GM18520 (cell line): ENCODE measurements at regions not wholly inside any gene's neighbourhood (a gene's known extent, or its start where the extent isn't known, plus 50 kb on each side); places are given as distances from the start of the nearest gene placed in this dataset.

Experiments
- ATAC-seq: cut with Tn5 transposase; IDR thresholded peaks from one replicate; pipeline ENCODE4 v1.9.1; 2021; ENCODE audit not compliant: unreplicated experiment

DNA sequence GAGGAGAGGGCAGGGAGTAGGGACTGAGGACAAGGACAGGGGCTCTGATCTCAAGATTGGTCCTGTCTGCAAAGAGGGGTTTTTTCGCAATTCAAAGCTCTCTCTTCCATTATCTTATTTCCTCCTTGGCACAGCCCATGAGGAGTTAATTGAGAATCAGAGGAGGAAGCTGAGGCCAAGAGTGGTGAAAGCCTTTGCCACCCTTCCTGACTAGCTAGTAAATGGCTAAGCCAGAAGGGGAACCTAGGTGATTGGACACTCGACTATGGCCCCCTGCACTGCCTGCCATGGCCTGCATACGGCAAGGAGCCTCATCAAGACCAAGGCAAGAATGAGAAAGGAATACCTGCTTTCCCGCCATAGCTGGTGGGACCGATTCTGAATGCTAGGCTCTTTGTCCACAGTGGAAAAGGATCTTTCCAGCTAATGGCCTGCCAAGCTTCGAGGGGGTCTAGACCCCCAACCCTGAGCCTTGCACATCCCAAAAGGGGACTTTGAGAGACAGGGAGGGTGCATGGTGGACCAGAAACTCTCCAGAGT is 237.9 kb downstream of the HAUS1 start:
- ATAC-seq: no peak

DNA sequence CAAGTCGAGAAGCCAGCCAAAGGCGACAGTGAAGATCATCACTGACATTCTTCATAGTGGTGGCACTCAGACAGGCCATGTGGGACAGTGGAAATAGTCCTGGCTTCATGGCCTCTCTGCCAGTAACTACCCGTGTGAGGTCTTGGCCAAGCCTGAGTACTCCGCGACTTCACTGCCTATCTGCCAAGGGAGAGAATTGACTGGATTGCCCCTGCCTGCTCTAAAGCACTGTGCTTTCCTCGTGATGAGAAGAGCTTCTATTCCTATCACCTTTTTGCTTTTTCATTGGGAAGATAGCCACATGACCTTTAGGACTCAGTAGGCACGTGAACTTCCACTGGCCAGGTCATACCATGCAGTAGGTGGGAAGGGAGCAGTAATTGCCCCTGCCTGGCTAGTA is 239.3 kb downstream of the HAUS1 start:
- no peak for ATAC-seq

DNA sequence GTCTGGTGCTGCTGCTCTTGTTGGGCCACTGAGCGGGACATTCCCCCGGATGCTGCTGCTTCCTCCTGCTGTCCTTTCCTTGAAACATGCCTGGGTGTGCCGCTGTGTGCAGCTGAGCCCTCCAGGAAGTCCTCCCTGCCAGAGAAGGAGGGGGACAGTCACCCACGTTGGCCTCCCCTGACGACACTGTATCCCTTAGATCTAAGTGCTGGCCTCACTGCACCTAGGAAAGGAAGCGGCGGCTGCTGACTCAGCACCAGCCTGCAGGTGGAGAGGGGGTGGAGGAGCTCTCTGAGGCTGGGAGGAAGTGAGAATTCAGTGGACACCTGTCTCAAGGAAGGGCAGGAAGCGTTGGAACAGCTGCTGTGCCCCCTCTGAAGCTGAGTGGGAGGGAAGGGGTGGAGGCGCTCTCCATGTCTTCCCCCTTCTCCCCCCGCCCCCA is 239.8 kb downstream of the HAUS1 start:
- ATAC-seq: no peak

DNA sequence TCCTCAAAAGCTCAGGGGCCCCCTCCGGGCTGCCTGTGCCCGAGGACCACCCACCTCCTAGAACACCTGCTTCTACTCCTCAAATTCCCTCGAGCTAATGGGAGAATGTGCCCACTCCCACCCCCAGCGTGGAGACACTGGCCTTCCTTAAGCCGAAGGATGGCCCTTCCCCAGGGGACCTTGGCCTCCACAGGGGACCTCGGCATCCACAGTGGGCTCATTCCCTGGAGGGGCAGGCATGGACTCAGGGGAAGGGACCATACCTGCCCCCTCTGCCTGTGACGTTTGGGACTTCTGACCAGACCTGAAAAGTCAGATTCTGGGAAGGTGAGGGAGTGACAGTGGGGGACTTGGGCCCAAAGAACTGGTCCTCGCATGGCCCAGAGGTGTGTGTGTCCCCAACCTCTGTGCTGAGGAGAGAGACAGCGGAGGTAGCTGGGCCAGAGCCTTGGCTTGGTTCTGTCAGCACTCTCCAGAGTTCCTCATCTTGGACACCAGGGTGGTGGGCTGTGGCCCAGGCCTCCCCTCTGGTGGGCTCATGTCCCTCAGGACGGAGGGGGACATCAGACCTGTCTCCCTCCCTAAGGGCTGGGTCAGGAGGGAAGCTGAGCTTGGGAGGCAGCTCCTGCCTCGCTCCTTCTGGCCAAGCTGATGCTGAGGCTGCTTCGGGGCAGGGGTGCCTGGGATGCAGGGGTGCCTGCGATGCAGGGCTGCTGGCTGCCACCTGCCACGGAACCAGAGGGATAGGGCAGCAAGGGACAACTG is 240.4 kb downstream of the HAUS1 start:
- ATAC-seq: no peak

DNA sequence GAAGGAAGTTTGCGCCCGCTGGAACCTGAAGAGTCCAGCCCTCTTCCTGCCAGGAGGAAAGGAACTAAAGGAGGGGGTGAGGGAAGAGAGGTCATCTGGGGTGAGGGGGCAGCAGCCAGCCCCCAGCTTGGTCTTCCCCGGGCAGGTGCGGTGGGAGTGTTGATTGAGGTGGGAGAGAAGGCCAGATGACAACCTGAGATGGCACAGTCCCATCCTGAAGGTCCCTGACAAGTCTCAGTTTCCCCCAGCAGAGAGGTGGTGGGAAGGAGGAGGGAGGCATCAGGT is 240.9 kb downstream of the HAUS1 start:
- no peak for ATAC-seq

DNA sequence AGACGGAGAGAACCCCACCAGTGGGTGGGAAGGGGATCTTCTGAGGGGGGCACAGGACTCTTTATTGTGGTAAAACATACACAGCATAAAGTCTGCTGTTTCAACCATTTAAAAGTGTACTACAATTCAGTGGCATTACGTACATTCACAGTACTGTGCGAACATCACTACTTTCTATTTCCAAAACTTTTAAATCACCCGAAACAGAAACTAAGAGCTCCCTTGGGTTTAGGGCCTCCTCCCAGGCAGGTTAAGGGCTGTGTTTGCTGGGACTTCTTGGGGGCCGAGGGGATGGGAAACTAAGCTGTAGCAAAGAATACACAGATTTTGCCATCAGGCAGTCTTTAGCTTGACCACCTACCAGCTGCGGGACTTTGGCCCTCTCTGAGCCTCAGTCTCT is 242.0 kb downstream of the HAUS1 start:
- no peak for ATAC-seq

DNA sequence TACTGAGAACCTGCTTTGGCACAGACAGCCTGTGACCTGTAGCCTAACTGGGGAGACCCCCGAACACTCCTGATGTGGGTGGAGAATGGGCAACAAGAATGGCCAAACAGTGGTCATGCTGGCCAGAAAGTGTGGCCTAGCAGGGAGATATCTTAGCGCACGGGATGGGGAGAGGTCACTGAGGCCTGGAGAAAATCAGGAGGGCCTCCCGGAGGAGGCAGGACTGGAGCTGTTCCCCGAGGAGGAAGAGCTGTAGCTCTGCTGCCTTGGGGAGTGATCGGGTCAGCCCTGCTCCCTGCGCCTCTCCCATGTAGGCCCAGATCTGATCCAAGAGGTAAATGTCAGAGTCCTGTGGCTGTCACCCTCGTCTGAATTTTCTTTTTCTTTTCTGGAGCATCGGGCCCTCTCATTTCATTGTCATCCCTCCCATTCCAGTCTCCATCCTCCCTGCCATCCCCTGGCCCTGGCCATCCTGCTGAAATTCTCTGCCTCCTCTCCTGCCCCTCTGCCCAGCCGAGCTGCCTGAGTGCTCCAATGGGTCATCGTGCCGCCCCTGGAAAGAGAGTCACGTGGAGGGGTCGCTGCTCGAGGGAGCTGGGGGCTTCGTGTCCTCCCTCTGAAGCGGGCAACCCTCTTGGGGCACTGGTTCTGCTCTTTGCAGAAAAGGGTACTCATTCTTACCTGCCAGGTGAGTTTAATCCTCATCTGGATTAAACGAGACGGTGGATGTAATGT is 242.9 kb downstream of the HAUS1 start:
- ATAC-seq: no peak

DNA sequence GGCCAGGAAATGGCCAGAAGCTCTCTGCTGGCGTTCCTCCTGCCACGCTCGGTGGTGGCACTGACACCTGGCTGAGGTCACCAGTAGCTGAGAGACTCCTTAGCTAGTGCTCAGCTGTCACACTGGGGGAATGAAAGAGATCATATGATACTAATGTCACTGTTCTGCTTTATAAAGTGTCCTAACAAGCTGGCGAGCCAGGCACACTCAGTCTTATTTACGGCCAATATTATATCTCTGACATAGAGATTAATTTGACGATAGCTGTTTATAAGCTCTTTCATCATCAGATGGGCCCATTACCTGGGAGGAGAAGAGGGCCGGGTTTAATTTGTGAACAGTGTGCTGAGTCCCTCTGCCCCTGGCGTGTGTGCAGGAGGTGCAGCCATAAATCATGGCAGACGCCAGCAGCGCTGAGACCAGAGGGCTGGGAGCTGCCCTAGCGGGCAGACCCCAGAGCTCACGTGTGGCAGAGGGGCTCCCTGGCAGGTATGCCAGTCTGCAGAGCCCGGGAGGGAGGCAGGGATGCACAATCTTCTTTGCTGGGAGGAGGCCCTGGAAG is 246.5 kb downstream of the HAUS1 start:
- ATAC-seq: no peak

DNA sequence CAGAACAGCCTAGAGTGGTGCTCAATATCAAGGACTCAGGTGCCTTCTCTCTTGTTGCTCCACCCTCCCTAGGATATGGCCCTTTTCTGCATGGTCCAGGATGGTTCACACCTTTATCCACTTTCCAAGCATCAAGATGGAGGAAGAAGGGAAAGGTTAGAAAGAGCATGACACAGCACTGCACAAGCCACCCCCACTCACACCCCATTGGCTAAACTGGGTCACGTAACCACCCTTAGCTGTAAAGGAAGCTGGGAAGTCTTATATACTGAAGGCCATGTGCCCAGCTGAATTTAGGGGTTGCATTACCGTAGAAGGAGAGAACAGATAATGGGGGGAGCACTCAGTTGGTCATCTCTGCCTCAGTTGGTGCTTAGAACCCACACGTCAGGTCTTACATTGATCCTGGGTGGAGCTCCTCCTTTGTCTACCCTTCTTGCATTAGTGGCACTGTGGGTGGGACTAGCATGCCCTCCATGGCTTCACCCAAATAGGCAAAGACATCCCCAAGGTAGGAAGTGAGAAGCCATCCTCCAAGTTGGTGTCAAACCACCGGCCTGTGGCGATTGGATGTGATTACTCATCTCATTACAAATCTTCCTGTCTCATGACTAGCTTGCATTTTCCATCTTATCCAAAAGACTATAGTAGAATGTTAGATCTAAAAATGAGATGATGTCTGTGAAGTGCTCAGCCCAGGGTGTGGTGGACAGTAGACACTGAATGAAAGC is 248.5 kb downstream of the HAUS1 start:
- no peak for ATAC-seq

DNA sequence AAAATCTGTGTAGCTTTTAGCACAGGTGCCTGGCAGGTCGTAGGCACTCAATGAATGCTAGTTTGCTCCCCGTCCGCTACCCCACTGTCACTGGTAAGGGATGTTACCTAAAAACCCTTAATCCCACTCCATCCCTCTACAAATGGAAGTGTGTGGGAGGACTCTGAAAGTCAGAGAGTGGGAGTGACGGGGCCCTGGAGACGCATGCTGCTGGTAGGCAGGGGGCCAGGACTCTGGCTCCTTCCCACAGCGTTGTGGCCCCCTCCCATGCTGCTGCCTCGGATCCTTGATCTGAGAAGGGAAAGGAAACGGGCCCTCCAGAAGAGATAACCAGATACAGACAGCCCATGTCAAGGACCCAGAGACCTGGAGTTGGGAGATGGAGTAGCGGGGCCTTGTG is 249.3 kb downstream of the HAUS1 start:
- ATAC-seq: no peak

DNA sequence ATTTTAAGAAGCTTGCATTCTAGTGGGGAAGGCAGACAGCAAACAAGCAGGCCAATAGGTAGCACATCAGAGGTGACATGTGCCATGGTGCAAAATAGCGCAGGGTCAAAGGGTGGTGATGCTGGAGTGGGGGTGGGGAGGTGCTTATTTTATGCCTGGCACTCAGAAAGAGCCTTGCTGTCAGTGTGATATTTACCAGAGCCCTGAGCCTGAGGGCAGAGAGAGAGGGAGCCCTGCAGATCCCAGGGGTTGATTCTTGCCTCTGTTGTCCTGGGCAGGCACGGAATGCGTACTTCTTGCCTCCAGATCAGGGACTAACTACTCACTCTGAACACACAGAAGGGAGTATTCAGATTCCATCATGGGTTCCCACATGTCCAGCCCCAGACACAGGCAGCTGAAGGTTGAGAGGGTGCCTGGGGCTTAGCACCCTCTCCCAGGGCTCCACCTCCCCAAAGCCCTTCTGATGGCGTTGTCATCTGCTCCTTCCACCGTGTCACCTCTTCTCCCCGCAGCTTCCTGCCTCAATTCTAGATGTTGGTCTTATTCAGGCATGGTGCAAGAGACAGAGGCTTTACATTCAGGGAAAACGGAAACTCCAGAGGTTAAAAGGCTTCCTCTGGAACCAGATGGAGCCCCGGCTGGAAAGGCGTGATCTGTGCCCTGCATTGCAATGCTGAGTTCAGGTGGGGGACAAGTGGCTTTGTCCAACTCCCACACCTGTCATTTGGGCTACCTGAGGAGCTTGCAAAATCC is 252.3 kb downstream of the HAUS1 start:
- ATAC-seq: no peak

DNA sequence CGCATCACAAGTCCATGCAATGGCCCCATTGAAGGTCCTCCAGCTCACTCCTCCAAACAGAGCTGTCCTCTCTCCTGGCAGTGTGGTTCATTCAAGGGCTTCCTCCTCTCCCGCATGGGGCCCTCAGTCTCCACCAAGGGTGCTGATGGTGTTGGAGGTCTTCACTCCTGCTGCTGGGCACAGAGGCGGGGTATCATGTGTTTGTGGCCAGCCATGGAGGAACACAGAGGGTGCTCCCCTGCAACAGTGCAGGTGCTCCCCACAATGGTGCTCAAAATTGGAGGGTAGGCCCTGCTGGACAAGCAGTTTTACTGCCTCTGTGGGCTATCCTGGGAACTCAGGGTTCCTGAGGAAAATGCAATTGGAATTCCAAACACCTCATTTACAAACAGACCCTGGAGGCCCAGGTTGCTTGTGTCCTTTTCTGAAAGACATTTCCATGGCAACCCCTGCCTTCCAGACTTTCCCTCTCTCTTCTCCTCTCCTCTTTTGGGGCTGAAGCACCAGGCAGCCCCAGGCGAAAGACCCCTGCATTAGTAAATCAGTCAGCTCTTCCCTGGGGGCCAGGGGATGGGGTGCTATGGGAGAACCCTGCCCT is 256.0 kb downstream of the HAUS1 start:
- no peak for ATAC-seq

DNA sequence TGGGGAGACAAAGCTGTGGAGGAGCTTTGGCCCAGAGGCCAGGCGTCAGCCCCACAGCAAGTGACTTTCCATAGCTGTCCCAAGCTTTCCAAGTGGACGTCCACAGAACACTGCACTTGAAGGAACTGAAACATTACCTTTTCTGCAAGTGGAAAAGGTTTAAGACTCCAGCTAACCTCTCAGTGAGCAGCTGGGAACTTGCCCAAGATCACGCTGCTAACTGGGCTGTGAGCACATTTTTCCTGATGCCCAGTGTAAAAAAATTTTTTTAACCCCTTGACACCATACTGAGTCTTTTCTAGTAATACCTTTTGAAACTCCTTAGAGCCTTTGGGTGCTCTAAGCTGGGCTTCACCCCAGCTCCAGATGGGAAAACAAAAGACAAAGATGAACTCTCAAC is 256.7 kb downstream of the HAUS1 start:
- no peak for ATAC-seq

DNA sequence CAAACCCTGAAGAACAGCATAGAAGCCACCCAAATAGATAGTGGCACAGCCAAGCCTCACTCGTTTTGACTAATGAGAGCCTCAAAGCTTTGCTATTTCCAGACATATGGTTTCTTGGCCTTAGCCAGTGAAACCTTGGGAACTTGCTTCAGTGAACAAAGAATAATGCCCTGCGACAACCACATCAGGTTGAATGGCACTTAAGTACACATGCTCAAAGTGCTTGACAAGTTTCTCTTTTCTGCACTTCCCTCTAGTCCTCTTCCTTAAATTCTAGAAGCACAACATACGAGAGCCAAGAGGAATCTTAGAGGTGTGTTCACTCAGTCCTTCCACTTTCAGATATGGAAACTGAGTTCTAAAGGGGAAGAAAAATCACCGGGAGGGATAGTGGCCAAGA is 258.3 kb downstream of the HAUS1 start:
- ATAC-seq: no peak

DNA sequence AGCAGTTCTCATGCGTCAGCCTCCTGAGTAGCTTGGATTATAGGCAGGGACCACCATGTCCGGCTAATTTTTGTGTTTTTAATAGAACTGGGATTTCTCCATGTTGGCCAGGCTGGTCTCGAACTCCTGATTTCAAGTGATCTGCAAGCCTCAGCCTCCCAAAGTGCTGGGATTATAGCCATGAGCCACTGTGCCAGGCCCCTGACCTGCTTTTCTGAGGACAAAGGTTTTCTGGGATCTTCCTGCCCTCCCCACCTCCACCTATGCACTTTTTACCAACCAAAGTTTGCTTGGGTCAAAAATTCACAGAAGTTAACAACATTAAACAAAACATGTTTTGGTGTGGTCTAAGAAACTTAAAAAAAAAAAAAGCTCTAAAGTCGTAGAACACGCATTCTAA is 259.9 kb downstream of the HAUS1 start:
- ATAC-seq: no peak

DNA sequence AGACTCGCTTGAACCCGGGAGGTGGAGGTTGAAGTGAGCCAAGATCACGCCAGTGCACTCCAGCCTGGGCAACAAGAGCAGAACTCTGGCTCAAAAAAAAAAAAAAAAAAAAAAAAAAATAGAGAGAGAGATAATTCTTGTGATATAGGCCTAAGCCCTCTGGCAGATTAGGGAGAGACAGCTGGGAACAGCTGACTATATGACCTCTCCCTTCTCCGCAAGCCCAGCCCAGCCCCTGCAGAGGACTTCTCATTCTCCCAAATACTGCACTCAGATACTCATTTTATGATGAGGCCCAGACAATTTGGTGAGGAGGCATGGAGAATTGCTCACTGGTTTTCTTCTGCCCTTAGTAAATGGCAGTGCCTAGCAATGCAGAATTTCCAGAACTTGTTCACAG is 262.0 kb downstream of the HAUS1 start:
- ATAC-seq: no peak

DNA sequence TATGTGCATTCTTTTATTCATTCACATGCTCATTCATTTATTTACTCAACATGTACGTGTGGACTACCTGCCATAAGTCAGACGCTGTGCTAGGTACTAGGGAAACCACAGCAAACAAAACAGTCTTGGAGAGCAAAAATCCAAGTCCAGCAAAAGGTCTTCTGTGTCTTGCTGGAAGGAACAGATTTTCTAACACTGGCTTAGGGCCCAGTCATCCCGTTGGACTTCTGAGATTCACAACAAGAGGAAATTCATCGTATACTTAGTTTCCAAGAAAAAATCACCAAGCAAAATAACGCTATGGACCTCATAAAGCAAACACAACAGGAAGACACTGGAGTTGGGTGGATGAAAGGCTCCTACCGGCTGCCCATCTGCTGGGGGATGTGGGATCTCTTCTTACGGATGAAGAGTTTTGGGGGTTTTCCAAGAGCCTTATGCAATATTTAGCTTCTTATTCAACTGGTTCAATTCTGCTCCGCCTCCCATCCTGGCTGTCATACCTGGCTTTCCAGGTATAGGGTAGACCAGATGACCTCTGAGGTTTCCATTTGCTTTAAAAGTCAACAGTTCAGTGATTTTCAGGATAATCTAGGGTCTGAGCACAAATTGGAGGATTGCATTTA is 262.7 kb downstream of the HAUS1 start:
- no peak for ATAC-seq

DNA sequence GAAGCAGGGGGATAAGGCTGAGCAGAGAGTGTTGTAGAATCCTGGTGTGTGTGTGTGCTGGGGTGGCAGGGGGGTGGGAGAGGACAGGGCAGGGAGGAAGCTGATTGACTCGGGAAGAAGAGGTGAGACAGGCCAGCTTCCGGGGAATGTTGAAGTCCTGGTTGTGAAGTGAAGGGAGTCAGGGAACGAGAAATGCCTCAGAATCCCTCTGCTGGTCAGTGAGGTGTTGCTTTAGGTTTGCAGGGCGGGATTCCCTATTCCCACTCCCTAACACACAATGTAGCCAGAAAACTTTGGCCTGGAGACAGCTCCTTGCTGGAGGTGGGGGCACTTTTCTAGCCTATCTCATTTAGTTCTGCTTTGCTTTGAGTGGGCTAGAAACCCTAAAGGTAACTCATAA is 265.1 kb downstream of the HAUS1 start:
- no peak for ATAC-seq

DNA sequence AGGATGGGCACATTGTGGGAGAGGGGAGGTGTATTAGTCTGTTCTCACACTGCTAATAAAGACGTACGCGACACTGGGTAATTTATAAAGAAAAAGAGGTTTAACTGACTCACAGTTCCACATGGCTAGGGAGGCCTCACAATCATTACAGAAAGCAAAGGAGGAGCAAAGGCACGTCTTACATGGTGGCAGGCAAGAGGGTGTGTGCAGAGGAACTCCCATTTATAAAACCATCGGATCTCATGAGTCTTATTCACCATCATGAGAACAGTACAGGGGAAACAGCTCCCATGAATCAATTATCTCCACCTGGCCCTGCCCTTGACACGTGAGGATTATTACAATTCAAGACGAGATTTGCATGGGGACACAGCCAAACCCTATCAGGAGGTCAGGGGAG is 266.7 kb downstream of the HAUS1 start:
- ATAC-seq: no peak

DNA sequence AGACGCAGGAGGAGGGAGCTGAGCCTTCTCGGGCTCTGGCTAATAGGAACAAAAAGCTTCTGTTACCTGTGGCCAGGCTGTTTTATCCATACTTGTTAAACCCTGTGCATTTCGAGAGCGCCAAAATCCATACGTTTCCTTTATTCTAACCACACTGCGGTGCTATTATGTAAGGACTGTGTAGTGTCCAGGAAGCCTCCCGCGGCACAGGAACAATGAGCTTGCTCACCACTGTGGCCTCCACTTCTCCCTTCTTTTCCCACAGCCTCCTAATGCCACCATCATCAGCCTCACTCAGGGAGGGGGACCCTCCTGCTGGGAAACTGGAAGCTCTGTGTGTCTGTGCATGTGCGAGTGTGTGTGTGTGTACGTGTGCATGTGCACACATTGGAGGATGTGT is 268.5 kb downstream of the HAUS1 start:
- ATAC-seq: no peak
